HCT116 (cell line): ENCODE measurements at regions not wholly inside any gene's neighbourhood (a gene's known extent, or its start where the extent isn't known, plus 50 kb on each side); places are given as distances from the start of the nearest gene placed in this dataset.

Experiments
- CTCF ChIP-seq, 3 experiments: fragments of 200-600 bp in 1 of 3; sonication (generic) in 1 of 3; IDR thresholded peaks in 2 of 3; conservative IDR thresholded peaks in 1 of 3; 2 replicates each; pipeline ENCODE4 v1.5.1; 2012 to 2017; ENCODE audit warnings: low read depth in 2 of 3, low read length in 2 of 3, antibody characterized with exemption in 1 of 3, borderline replicate concordance in 1 of 3, control low read depth in 1 of 3, mild to moderate bottlenecking in 1 of 3, mixed read lengths in 1 of 3, mixed run types in 1 of 3, moderate library complexity in 1 of 3; ENCODE audit not compliant: insufficient read depth in 1 of 3
- EZH2 ChIP-seq: fragments of 200-600 bp; sonication (generic); IDR thresholded peaks from 2 replicates; pipeline ENCODE4 v1.6.1; 2017; ENCODE audit warnings: antibody characterized with exemption, mixed run types
- MAX ChIP-seq: IDR thresholded peaks from 2 replicates; pipeline ENCODE4 v1.6.1; 2012
- POLR2A ChIP-seq: IDR thresholded peaks from 2 replicates; pipeline ENCODE4 v1.7.0; 2011; ENCODE audit warnings: borderline replicate concordance; ENCODE audit not compliant: insufficient read depth, insufficient read length; ENCODE audit errors: extremely low read depth
- POLR2AphosphoS5 ChIP-seq: IDR thresholded peaks from 2 replicates; pipeline ENCODE4 v1.6.1; 2011; ENCODE audit warnings: mild to moderate bottlenecking, low read depth, low read length, moderate library complexity
- ZBTB33 ChIP-seq: IDR thresholded peaks from 2 replicates; pipeline ENCODE4 v1.6.1; 2011; ENCODE audit warnings: mild to moderate bottlenecking, low read length, moderate library complexity; ENCODE audit not compliant: insufficient replicate concordance; ENCODE audit errors: extremely low read depth
- ZFX ChIP-seq: fragments of 450-650 bp; IDR thresholded peaks from 2 replicates; pipeline ENCODE4 v1.6.1; 2017

GRCh38 chr2:18959200-18959599, 369.8 kb upstream of the NT5C1B start:
- TF ChIP-seq CTCF (IDR thresholded peaks at IDR 0.05 in 2 of 3, conservative IDR thresholded peaks at IDR 0.05 in 1 of 3; ENCODE audit: borderline replicate concordance in 1 of 3, insufficient read depth in 1 of 3, low read depth in 2 of 3, low read length in 2 of 3) (no peak), ZBTB33 (no peak), MAX (no peak), POLR2A (no peak), EZH2 (no peak), ZFX (no peak), POLR2AphosphoS5 (no peak)
